HG02623 (cell line): ENCODE measurements at regions not wholly inside any gene's neighbourhood (a gene's known extent, or its start where the extent isn't known, plus 50 kb on each side); places are given as distances from the start of the nearest gene placed in this dataset.

Source experiments
- ATAC-seq: cut with Tn5 transposase; IDR thresholded peaks from one replicate; pipeline ENCODE4 v1.9.1; 2021; ENCODE audit warnings: moderate library complexity; ENCODE audit not compliant: unreplicated experiment

GRCh38 chr9:90979639-90980038 lies 178.0 kb downstream of the SYK start:
- no peak for ATAC-seq

- ATAC-seq, result no peak
Measured at GRCh38 chr9:90981726-90982125, 180.1 kb downstream of the SYK start.

GRCh38 chr9:90983394-90983793 lies 181.8 kb downstream of the SYK start:
- no peak for ATAC-seq

- no peak for ATAC-seq
Measured at GRCh38 chr9:90985631-90986030, 184.0 kb downstream of the SYK start.

GRCh38 chr9:90986161-90986560 lies 184.5 kb downstream of the SYK start:
- ATAC-seq, result no peak

- ATAC-seq, result no peak
Measured at GRCh38 chr9:90987566-90987965, 185.9 kb downstream of the SYK start.

GRCh38 chr9:90988318-90988717 lies 186.7 kb downstream of the SYK start:
- no peak for ATAC-seq

GRCh38 chr9:90991953-90992352 lies 190.3 kb downstream of the SYK start:
- ATAC-seq, result no peak

GRCh38 chr9:90995516-90995915 lies 193.9 kb downstream of the SYK start:
- ATAC-seq, result no peak

GRCh38 chr9:90996154-90997065 lies 194.8 kb downstream of the SYK start:
- ATAC-seq, result no peak

GRCh38 chr9:90998573-90998972 lies 197.0 kb downstream of the SYK start:
- ATAC-seq, result no peak

- ATAC-seq, result no peak
Measured at GRCh38 chr9:90999425-91000397, 198.1 kb downstream of the SYK start.

- ATAC-seq, result no peak
Measured at GRCh38 chr9:91001146-91001611, 199.6 kb downstream of the SYK start.

GRCh38 chr9:91004484-91004883 lies 202.9 kb downstream of the SYK start:
- no peak for ATAC-seq

- ATAC-seq, result no peak
Measured at GRCh38 chr9:91004992-91005391, 203.4 kb downstream of the SYK start.

GRCh38 chr9:91006046-91006445 lies 204.4 kb downstream of the SYK start:
- ATAC-seq, result no peak

- no peak for ATAC-seq
Measured at GRCh38 chr9:91008568-91008967, 206.9 kb downstream of the SYK start.

- ATAC-seq, result no peak
Measured at GRCh38 chr9:91011891-91012290, 210.3 kb downstream of the SYK start.

GRCh38 chr9:91012933-91013841 lies 211.6 kb downstream of the SYK start:
- no peak for ATAC-seq

- no peak for ATAC-seq
Measured at GRCh38 chr9:91017245-91017644, 215.6 kb downstream of the SYK start.
